ENCODE measurements at regions not wholly inside any gene's neighbourhood (a gene's known extent, or its start where the extent isn't known, plus 50 kb on each side); places are given as distances from the start of the nearest gene placed in this dataset.
"Not testable (repeated sequence)": the region's sequence is repeated elsewhere in the genome, so short reads cannot be mapped to it uniquely, and the experiment has no call there.

DNA sequence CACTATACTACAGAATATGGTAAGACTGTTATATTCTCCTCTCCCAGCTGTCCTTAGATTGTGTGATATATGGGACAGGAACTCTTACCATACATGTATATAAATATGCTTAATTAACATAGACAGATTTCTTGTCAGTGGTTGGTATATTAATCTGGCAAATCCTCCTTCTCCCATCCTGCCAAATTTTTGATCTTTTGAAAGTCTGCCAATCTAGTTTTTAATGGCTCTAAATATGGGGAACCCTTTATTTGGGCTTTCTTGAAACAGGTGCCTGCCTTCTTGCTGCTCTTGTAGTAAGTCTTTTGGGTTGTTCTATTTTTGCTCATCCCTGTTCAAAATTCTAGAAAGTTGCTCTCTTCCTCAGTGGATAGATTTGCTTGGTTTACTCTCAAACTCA, 63.5 kb downstream of the SPATA31D1 start:
- DNase-seq, result peak in 1 of 2 experiments; percentile 19

DNA sequence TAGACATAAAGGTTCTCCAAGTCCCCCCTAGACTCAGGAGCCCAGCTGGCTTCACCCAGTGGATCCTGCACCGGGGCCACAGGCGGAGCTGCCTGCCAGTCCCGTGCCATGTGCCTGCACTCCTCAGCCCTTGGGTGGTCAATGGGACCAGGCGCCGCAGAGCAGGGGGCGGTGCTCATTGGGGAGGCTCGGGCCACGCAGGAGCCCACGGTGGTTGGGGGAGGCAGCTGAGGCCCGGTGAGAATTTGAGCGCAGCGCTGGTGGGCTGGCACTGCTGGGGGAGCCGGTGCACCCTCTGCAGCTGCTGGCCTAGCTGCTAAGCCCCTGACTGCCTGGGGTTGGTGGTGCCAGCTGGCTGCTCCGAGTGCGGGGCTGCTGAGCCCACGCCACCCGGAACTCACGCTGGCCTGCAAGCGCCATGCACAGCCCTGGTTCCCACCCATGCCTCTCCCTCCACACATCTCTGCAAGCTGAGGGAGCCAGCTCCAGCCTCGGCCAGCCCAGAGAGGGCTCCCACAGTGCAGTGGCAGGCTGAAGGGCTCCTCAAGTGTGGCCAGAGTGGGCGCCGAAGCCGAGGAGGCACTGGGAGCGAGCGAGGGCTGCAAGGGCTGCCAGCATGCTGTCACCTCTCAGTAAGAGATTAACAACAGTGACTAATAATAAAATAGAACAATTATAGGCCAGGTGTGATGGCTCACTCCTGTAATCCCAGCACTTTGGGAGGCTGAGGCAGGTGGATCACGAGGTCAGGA, 65.9 kb downstream of the SPATA31D1 start:
- no peak for DNase-seq

DNA sequence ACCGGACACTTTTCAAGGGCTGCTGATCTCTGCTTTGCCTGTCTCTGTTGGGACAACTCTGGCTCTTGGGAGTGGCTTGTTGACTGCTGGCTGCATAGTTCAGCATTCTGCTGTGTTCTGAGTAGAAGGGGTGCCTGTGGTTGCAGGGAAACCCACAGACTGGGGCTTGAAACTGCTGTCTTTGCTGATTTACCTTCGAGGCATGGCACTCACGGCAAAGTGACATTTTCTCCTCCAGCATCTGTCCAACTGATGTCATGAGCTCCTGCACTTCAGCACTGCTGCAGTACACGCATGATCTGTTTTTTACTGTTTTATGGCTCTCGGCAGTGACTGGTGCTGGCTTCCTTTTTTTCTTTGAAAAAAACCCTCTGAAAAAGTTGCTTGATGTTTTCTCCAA, 69.2 kb downstream of the SPATA31D1 start:
- no peak for DNase-seq

DNA sequence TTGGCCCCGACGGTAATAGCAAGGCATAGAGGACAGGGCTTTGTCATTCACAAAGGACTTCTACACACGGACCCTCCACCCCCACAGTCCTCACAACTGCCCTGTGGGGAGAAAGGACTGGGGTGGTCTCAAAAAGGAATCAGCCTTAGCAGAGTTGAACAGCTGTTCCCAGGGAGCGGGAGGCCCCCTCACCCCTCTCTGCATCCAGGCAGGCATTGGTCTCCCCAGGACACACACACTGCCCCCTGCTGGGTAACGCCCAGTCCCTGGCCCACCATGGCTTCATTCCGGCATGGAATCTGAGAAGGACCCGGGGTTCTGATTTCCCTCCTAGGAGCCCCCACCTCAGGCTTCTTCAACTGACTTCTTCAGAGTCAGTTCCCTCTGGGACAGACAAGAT, 73.2 kb downstream of the SPATA31D1 start:
- DNase-seq, result not testable (repeated sequence)

DNA sequence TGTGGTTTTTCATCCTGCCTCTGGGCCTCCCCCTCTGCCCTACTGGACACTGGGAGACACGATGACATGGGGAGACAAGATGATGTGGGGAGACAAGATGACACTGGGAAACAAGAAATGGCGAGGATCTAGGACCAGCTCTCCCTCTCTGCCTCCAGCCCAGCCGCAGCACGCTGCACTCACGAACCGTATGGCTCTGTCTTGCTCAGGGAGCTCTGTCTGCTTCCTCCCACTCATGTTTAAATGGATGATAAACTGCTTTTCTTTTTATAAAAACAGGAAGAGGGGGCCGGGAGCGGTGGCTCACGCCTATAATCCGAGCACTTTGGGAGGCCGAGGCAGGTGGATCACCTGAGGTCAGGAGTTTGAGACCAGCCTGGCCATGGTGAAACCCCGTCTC, 73.7 kb downstream of the SPATA31D1 start:
- DNase-seq, result no peak

DNA sequence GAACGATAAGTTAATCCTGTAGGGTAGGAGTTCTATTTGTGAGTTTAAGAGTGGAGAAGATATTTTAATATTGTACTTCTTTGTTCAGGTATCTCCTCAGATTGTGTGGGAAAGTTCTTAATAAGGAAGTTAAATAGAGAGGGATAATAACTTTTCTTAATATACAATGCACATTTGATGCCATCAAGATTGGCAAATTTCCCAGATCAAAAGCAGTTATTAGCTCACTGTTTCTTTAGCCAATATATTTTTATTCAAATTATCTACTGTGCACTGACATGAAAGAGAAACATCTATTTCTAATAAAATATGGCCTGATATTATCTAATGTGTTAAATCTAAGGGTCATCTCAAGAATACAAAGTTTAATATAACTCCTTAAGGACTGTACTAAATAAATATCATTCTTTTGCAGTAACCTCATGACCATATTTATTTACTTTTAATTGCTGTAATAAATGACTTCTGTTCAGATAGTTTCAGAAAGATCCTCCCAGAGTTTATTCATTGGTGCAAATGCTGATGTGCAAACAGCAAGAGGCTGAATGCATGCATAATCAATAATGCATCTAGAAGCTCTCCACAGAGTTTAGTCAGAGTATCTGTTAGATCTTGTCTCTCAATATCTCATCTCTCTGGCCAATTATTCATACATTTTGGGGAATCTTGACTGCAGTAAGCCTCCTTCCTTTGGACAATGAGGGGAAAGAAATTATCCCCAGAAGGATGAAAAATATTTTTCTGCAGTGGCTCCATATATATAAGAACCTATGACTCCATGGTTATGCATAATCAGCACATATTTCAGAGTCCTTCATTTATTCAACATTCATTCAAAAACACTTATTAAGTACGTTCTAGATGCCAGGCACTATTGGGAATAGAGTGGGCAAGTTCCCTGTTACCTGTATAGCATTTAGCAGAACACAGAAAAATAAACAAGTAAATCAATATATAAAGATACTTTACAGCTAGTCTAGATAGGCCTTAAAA, 85.3 kb downstream of the SPATA31D1 start:
- no peak for DNase-seq

DNA sequence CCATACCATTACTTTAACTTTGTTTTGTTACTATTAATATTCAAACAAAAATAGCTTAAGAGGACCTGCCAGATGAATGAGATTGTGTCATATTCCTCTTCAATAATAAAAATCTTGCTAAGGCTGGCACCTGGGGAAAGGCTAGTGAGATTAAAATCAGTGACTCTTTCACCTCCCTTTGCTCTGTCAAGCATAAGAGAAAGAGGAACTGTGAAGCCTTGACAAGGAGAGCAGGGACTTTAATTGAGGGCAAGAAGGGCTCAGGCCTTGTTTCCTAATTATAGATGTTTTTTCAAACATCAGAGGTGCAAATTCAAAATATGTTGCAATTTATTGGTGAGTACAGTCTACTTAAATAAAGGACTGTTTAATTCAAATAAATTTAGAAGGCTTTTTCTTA, 91.7 kb downstream of the SPATA31D1 start:
- DNase-seq, result no peak

DNA sequence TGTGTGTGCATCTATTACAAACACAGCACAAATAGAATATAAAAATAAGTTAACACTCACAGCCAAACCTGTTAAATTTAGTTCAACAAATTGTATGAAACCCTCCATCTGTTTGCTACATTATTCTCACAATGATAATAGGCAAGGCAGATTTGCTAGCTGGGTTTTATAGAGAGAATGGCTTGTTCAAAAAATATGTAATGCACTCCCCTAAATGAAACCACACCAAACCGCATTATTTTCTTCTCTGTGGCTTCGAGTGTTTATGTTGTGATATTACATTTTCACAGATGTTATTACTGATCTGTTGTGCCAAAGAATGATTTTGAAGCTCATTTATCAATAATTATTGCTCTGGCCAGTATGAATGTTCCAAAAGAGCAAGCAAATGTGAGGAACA, 92.9 kb downstream of the SPATA31D1 start:
- no peak for DNase-seq

DNA sequence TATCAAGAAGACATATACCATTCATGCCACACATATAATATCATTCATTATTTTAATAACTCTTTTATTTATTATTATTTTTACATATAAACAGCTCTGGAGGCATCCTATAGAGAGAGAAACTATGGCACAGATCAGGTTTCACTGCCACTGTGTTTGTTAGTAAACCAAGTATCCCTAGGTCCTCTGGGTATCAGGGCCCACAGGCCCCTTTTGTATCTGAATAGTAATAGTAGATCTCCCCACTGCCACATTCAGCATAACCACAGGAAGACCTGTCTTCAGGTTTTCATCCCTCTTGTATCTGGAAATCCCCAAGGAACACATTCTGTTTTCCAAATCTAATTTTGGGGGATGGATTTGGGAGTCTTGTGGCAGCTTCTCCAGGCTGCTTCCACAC, 94.0 kb downstream of the SPATA31D1 start:
- no peak for DNase-seq

DNA sequence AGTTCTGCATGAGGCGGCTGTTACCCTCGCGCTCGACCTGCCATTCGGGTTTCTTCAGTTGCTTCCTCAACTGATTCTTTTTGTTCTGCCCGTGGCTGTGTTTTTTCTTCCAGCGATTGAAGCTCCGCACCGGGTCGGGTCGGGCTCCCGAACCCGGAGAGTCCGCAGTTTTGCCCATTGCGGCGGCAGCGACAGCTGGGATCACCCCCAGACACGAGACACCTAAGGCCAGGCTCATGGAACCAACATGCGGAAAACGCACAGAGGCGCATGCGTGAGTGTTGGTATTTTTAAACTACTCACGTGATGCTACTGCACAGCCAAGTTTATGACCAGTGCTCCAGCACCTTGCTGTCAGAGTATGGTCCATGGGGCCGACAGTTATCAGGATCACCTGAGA, 100.0 kb downstream of the SPATA31D1 start:
- no peak for DNase-seq

DNA sequence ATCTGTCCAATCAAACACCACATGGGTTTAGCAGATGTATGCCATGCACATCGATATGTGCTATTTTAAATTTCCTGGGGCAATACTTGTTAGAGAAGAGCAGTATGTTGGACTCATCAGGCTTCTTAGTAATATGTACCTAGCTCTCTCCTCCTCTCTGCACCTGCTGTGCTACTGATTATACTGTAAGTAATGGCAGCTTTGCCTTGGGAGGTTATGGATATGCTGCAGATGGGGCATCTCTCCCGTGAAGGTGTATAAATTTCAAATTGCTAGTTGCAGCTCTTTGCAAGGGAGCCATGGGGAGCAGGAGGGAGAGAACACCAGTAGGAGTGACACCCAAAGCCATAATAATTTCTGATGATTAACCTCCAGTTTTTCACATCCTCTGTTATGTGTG, 101.5 kb downstream of the SPATA31D1 start:
- no peak for DNase-seq

DNA sequence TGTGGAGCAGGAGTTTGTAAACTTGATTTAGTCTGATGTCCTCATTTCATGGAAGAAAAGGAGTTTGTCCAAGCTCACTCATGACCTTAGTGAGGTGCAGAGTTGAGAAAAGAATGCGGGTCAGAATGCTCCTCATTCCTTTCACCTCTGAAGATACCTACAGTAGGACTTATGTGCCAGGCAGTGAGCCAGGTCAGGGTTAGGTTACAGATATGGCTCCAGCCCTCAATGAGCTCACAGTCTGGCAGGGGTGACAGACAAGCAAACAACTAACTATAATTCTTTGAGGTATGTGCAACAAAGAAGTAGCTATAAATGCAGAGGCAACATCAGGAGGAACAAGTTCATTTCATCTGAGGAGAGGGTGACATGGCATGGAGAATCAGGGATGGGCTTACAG, 102.5 kb downstream of the SPATA31D1 start:
- no peak for DNase-seq

DNA sequence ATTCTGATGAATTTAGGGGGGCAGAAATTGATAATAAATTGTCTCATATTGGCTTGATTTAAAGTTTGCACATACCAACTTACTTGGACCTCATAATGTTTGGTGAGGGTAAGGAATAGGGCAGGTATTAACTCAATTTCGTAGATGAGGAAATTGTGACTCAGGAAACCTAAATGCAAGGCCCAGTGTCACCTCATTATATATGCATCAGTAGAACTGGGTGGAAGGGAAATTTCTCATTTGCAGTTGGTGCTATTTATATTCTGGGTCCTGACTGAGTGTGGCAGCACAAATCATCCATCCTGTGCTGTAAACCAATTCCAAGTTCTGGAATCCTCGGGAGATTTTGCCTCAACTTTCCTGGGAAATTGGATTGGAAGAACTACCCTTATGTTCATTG, 103.0 kb downstream of the SPATA31D1 start:
- DNase-seq, result no peak

DNA sequence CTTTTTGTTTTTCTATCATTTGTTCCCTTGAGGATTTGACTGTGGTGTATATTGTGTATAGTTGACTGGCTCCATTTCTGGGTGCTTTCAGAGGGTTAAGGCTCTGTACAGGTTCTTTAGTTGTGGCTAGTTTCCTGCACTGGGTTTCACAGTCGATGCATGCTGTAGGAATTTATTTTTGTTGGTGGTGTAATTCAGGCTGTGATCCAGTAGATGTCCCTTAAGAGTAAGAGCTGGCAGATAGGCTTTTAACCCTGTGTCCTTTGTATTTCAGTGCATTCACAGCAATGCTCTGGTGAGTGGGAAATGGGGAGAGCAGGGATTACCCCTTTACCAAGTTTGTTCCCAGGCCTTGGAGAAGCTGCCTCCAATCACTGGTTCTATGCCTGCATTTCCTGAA, 112.9 kb downstream of the SPATA31D1 start:
- DNase-seq, result peak in 1 of 2 experiments; percentile 0

DNA sequence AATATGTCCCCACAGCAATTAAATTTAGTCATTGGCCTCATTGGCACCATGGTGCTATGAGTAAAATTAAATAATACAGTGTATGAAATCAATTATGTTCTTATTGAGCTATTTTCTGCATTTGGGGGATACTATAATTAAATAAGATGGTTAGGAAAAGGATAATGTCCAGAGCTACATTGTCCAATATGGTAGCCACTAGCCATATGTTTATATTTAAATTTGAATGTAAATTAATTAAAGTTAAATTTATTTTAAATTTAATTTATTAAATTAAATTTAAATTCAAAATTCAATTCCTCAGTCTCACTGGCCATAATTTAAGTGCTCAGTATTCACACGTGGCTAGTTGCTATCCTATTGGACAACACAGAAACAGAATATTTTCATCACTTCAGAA, 115.7 kb downstream of the SPATA31D1 start:
- no peak for DNase-seq

DNA sequence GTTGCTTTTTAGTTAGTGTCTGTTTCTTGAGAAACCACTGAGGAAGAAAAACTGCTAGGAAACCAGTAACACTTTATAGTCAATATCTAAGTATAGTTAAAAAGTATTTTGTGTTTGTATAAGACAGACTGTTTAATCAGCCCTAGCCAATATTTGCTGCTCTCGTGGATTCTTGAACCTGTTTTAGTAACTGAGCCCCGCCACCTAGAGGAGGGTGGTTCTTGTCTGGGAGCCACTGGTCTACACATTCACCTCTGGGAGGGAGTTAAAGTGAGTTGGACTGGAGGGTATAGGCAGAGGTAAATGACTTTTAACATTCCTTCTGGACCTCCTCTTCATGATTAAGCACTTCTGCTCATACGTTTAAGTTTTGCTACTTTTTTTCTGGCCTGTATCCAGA, 117.2 kb downstream of the SPATA31D1 start:
- no peak for DNase-seq

DNA sequence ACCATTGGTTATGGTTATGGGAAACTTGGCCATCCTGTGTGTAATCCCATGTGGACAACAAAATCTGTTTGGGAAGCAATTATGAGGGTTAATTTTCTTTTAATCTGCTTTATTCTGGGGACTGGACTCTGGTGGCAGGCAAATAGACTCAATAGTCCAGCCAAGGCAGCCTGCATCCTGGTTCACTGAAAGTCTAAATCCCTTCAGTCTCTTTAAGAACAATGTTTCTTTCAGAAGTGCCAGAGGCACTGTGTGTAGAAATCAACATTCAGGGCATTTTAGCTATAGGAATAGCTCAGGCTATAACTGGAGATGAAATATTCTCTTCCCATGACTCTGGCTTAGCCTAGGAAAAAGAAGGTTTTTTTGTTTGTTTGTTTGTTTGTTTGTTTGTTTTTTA, 118.0 kb downstream of the SPATA31D1 start:
- peak; percentile 4 to 19 for DNase-seq

DNA sequence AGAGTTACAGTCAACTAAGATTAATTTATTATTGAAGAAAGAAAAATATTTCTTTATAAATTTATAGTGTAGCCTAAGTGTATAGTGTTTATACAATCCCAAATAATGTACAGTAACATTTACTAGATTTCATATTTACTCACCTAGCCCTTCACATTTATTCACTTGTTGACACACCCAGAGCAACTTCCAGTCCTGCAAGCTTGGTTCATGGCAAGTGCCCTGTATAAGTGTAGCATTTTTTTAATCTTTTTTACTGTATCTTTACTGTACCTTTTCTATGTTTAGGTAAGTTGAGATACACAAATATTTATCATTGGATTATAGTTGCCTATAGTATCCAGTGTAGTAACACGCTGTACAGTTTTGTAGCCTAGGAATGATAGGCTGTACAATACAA, 119.9 kb downstream of the SPATA31D1 start:
- no peak for DNase-seq

DNA sequence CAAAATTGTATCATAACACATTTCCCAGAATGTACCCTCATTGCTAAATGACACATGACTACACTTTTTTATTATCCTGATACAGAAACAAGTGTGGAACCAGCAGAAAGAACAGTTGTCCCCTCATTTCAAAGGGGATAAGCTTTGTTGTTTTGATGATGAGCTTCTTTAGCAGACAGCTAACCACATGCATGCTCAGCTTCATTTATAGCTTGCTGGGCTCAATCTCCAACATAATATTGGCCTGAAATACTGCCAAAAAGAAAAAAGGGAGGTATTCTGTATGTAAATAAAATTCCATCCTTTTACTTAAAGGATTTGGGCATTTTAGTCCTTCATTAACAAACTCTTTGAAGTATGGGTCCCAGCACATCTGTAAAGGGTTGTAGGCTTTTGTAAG, 120.4 kb downstream of the SPATA31D1 start:
- DNase-seq, result no peak

DNA sequence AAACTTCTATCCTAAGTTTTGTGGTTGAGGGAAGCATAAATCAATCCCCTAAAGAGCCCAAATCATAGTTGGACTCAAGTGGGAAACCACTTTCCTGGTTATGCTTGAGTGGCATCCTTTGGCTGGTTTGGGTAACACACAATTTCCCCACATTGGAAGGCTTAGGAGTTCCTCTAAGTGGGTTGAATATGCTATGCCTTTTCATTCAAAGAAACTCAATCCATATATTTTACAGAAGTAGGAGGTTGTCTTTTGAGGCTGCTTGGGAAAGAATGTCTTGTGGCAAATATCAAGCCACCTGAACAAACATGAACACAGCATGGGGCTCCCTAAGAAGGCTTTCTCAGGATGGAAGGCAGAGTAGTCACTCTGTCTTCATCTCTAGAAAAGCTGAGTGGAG, 121.1 kb downstream of the SPATA31D1 start:
- DNase-seq, result no peak

DNA sequence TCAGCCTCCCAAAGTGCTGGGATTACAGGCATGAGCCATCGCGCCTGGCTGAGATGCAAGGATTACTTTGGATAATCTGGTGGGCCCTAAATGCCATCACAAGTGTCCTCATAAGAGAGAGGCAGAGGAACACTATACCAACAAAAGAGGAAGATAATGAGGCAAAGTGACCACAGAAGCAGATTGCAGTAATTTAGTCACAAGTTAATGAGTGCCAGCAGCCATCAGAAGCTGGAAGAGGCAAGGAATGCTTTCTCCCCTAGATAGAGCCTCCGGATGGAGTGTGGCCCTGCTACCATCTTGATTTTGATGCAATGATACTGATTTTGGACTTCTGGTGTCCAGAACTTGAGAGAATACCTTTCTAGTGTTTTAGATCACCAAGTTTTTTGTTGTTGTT, 122.3 kb downstream of the SPATA31D1 start:
- DNase-seq, result peak in 1 of 2 experiments; percentile 8

DNA sequence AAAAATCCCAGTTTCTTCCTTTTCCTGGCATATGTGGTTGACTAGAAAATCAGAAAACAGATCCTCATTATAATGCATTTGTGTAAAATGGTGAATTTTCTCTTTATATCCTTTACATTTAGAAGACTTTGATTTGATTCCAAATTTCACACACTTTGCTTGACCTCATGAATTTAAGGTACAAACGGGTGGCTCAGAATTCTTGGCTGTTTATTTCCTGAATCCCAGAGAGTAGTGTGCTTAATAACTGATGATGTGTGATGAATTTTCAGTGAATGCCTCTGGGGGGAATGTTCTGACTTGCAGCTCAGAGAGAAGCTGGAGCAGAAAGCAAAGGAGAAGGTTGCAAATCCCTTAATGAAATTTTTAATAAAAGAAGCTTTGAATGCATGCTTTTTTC, 126.8 kb downstream of the SPATA31D1 start:
- DNase-seq, result no peak

DNA sequence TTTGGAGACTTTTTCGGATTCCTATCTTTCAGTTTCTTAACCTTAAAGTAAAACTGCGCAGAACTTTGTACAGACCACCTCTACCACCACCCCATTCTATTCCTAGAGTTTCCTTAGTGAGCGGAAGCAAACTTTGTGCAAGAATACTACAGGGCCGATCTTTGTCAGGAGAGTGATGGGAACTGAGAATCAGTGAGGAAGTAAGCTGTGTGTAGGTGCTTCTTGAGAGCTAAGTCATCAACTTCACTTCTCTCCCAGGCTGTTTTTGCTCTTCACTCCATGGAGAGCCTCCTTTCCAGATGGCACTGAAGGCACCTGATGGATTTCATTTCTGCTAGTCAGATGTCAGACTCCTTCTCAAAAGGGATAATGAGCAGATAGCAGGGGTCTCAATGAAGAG, 127.3 kb downstream of the SPATA31D1 start:
- DNase-seq, result peak; percentile 40 to 70

DNA sequence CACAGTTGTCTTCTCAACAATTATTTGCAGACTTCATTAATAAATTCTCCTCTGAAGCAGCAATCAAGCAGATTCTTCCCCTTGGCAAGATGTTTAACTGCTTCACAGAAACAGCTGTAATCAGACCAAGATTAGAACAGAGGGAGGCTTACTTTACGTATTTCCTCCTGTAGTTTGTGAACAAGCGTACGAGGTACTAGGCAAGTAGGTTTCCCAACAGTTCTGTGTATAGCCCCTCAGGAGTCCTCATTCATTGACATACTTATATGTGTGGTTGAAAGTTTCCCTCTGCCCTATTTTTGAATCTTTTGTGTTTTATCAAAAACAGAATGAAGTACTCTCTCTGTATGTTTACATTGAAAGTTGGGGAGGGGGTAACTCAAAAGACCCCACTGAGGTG, 128.0 kb downstream of the SPATA31D1 start:
- peak in 1 of 2 experiments; percentile 10 for DNase-seq
